OCI-LY1 (cell line): ENCODE measurements at regions not wholly inside any gene's neighbourhood (a gene's known extent, or its start where the extent isn't known, plus 50 kb on each side); places are given as distances from the start of the nearest gene placed in this dataset.

Source experiments
- H2AFZ ChIP-seq: fragments of 200-600 bp; sonication (generic), shearing (Covaris generic); 2 replicates; pipeline ENCODE4 v1.6.0; 2014; ENCODE audit warnings: antibody characterized with exemption, mild to moderate bottlenecking, low read length
- H3F3A ChIP-seq: fragments of 200-600 bp; sonication (generic), shearing (Covaris generic); 2 replicates; pipeline ENCODE4 v1.6.0; 2014; ENCODE audit warnings: mild to moderate bottlenecking, antibody characterized with exemption, low read length, moderate library complexity; ENCODE audit not compliant: insufficient read depth
- H3K27ac ChIP-seq: fragments of 200-600 bp; sonication (generic); 2 replicates; pipeline ENCODE4 v1.5.1; 2014; ENCODE audit warnings: low read length, mixed run types, mild to moderate bottlenecking, low read depth; ENCODE audit not compliant: poor library complexity, severe bottlenecking
- H3K27me3 ChIP-seq: fragments of 200-600 bp; sonication (generic); 2 replicates; pipeline ENCODE4 v1.6.0; 2014; ENCODE audit warnings: antibody characterized with exemption, mild to moderate bottlenecking, low read length, moderate library complexity; ENCODE audit not compliant: insufficient read depth
- H3K36me3 ChIP-seq: fragments of 200-600 bp; sonication (generic); 2 replicates; pipeline ENCODE4 v1.6.1; 2014; ENCODE audit warnings: mild to moderate bottlenecking, antibody characterized with exemption, low read length, moderate library complexity, mixed read lengths; ENCODE audit not compliant: insufficient read depth
- H3K4me1 ChIP-seq: fragments of 200-600 bp; sonication (generic); 2 replicates; pipeline ENCODE4 v1.5.1; 2014; ENCODE audit warnings: mild to moderate bottlenecking, low read length, moderate library complexity; ENCODE audit not compliant: insufficient read depth, severe bottlenecking
- H3K4me2 ChIP-seq: fragments of 200-600 bp; sonication (generic), shearing (Covaris generic); 2 replicates; pipeline ENCODE4 v1.6.1; 2014; ENCODE audit warnings: low read length
- H3K4me3 ChIP-seq: fragments of 200-600 bp; sonication (generic); 2 replicates; pipeline ENCODE4 v1.5.1; 2014; ENCODE audit warnings: low read length, low read depth, mild to moderate bottlenecking, mixed read lengths; ENCODE audit not compliant: poor library complexity, severe bottlenecking
- H3K79me2 ChIP-seq: fragments of 200-600 bp; shearing (Covaris generic); 2 replicates; pipeline ENCODE4 v1.6.1; 2016; ENCODE audit warnings: mixed run types, low read length, mixed read lengths; ENCODE audit not compliant: insufficient read depth
- H3K9ac ChIP-seq: fragments of 200-600 bp; sonication (generic), shearing (Covaris generic); 2 replicates; pipeline ENCODE4 v1.6.1; 2014; ENCODE audit warnings: mild to moderate bottlenecking, low read length, mixed read lengths
- H3K9me2 ChIP-seq: fragments of 200-600 bp; sonication (generic), shearing (Covaris generic); 2 replicates; pipeline ENCODE4 v1.6.1; 2014; ENCODE audit warnings: low read depth, mild to moderate bottlenecking, low read length, mixed read lengths
- H3K9me3 ChIP-seq: fragments of 200-600 bp; shearing (Covaris generic); 2 replicates; pipeline ENCODE4 v1.6.1; 2014; ENCODE audit warnings: low read length, mixed read lengths
- H4K20me1 ChIP-seq: fragments of 200-600 bp; sonication (generic), shearing (Covaris generic); 2 replicates; pipeline ENCODE4 v1.6.0; 2016; ENCODE audit warnings: mild to moderate bottlenecking, low read length; ENCODE audit not compliant: insufficient read depth
- CTCF ChIP-seq: fragments of 200-600 bp; sonication (generic), shearing (Covaris generic); IDR thresholded peaks from 2 replicates; pipeline ENCODE4 v1.5.1; 2017; ENCODE audit warnings: mild to moderate bottlenecking, antibody characterized with exemption, low read length, moderate library complexity, mixed read lengths
- EZH2 ChIP-seq: fragments of 200-600 bp; sonication (generic), shearing (Covaris generic); IDR thresholded peaks from 2 replicates; pipeline ENCODE4 v1.8.0; 2017; ENCODE audit warnings: borderline replicate concordance, mixed run types, mild to moderate bottlenecking, antibody characterized with exemption, low read length, moderate library complexity, mixed read lengths

GRCh38 chr12:78599366-78599765, 265.2 kb upstream of the SYT1 start:
- H2AFZ ChIP-seq: no peak overlapping the region
- no peak overlapping the region for H3K4me3 ChIP-seq
- H3K36me3 ChIP-seq: no peaks in the 10 kb centered on the region
- H3K9ac ChIP-seq: no peak overlapping the region
- H4K20me1 ChIP-seq: no peaks in the 10 kb centered on the region
- no peaks in the 10 kb centered on the region for H3K27me3 ChIP-seq
- H3K4me2 ChIP-seq: no peak overlapping the region
- no peaks in the 10 kb centered on the region for H3K9me2 ChIP-seq
- H3F3A ChIP-seq: no peaks in the 10 kb centered on the region
- H3K27ac ChIP-seq: no peak overlapping the region
- no peaks in the 10 kb centered on the region for H3K9me3 ChIP-seq
- TF ChIP-seq CTCF (no peak), EZH2 (no peak)
- H3K4me1 ChIP-seq: no peaks in the 10 kb centered on the region
- no peaks in the 10 kb centered on the region for H3K79me2 ChIP-seq

DNA sequence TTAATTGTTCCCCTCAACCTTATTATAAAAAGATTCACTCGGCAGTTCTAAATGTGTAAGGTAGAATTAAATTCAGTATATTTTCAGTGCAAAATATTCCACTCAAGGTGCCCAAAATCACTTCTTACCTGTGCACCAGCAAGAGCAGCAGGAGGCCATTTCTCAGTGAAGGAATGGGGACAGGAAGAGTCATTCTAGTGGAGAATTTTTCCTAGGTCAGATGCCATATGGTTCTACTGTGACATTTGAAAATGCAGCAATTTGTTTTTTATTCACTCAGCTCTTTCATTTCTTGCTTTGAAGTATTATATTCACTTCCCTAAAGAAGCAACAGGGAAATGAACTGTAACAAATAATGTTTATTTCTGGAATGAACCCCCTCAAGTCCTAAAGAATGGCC, 264.0 kb upstream of the SYT1 start:
- no peak overlapping the region for H3K27ac ChIP-seq
- H4K20me1 ChIP-seq: no peaks in the 10 kb centered on the region
- no peak overlapping the region for H3K4me3 ChIP-seq
- no peaks in the 10 kb centered on the region for H3K36me3 ChIP-seq
- no peak overlapping the region for H3K4me2 ChIP-seq
- no peaks in the 10 kb centered on the region for H3K79me2 ChIP-seq
- no peaks in the 10 kb centered on the region for H3K9me3 ChIP-seq
- no peak for TF ChIP-seq EZH2
- no peak for TF ChIP-seq CTCF
- H3K27me3 ChIP-seq: no peaks in the 10 kb centered on the region
- H3K9ac ChIP-seq: no peak overlapping the region
- H3K4me1 ChIP-seq: no peaks in the 10 kb centered on the region
- H3K9me2 ChIP-seq: no peaks in the 10 kb centered on the region
- H3F3A ChIP-seq: no peaks in the 10 kb centered on the region
- no peak overlapping the region for H2AFZ ChIP-seq

DNA sequence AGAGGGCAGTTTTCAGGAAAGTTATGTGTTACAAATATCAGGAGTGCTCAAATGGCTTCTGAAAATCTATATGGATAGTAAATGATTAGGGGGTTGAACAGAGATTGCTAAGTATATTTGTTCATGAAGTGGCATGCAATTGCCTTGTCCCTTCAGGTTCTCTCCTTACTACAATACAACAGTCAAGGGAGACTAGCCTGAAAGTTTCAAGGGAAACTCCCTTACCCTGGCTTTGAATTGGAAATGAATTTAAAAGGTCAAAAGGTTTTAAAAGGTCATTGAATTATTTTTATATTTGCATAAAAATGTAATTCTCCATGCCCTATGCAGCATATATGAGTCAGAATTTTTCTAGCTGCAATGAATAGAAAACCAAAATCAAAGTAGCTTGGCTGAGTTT, 253.1 kb upstream of the SYT1 start:
- Histone ChIP-seq H4K20me1 (no peaks in the 10 kb centered on the region), H3K9ac (no peak overlapping the region), H3F3A (no peaks in the 10 kb centered on the region), H3K27ac (no peak overlapping the region), H3K4me1 (no peaks in the 10 kb centered on the region), H3K4me2 (no peak overlapping the region), H3K9me2 (no peaks in the 10 kb centered on the region), H3K27me3 (no peaks in the 10 kb centered on the region), H3K36me3 (no peaks in the 10 kb centered on the region), H3K4me3 (no peak overlapping the region), H2AFZ (no peak overlapping the region), H3K9me3 (no peaks in the 10 kb centered on the region), H3K79me2 (no peaks in the 10 kb centered on the region)
- TF ChIP-seq CTCF: no peak
- no peak for TF ChIP-seq EZH2
